IMR-90 (cell line): ENCODE measurements at regions not wholly inside any gene's neighbourhood (a gene's known extent, or its start where the extent isn't known, plus 50 kb on each side); places are given as distances from the start of the nearest gene placed in this dataset.

Experiments
- ATAC-seq: fragments of 200-7000 bp; cut with Tn5 transposase; 2 replicates; pipeline ENCODE4 v1.9.1; 2020; ENCODE audit warnings: low read depth, mild to moderate bottlenecking, moderate library complexity
- BruUV-seq: library from RNA; stranded (reverse); fragments of 400-500 nt; replicated peaks from 2 replicates; lab custom pipeline; 2021; lab: Mats Ljungman, UMichigan
- CTCF ChIA-PET: fragments of 300-600 bp; formaldehyde crosslinking; extraction: SDS; loops from one replicate; lab custom pipeline; 2021; ENCODE audit warnings: antibody characterized with exemption; lab: Yijun Ruan, JAX
- POLR2A ChIA-PET: fragments of 300-600 bp; sonication (Branson Sonifier 250); formaldehyde crosslinking; loops from one replicate; lab custom pipeline; 2022; ENCODE audit warnings: antibody characterized with exemption; ENCODE audit not compliant: unreplicated experiment; lab: Charles Lee
- DNase-seq: peaks from one replicate; pipeline ENCODE4 v3.0.0; 2013
- H2AFZ ChIP-seq: replicated peaks from 2 replicates; pipeline ENCODE3; 2013; ENCODE audit warnings: low read length, mild to moderate bottlenecking; ENCODE audit not compliant: poor library complexity
- H2AK5ac ChIP-seq: 2 replicates; pipeline ENCODE4 v1.6.1; 2013; ENCODE audit warnings: low read depth, low read length, inconsistent platforms
- H2AK9ac ChIP-seq: replicated peaks from 2 replicates; pipeline ENCODE3; 2013; ENCODE audit warnings: mild to moderate bottlenecking, low read depth, low read length, moderate library complexity; ENCODE audit not compliant: poor library complexity
- H2BK120ac ChIP-seq: 2 replicates; pipeline ENCODE4 v1.6.1; 2013; ENCODE audit warnings: low read depth, low read length, inconsistent platforms
- H2BK15ac ChIP-seq: 3 replicates; pipeline ENCODE4 v1.6.1; 2013; ENCODE audit warnings: low read depth, low read length, inconsistent platforms
- H2BK20ac ChIP-seq: 2 replicates; pipeline ENCODE4 v1.6.1; 2013; ENCODE audit warnings: low read depth, mild to moderate bottlenecking, inconsistent platforms, low read length, moderate library complexity
- H2BK5ac ChIP-seq: 2 replicates; pipeline ENCODE4 v1.6.1; 2013; ENCODE audit warnings: mild to moderate bottlenecking, low read depth, low read length, inconsistent platforms; ENCODE audit not compliant: poor library complexity, severe bottlenecking
- H3K14ac ChIP-seq: replicated peaks from 2 replicates; pipeline ENCODE4 v1.6.1; 2013; ENCODE audit warnings: low read depth, low read length, inconsistent platforms
- H3K18ac ChIP-seq: 2 replicates; pipeline ENCODE4 v1.6.1; 2013; ENCODE audit warnings: low read depth, low read length, control low read depth
- H3K23ac ChIP-seq: 2 replicates; pipeline ENCODE4 v1.6.1; 2013; ENCODE audit warnings: low read depth, low read length, inconsistent platforms
- H3K27ac ChIP-seq: 2 replicates; pipeline ENCODE4 v1.5.1; 2013; ENCODE audit warnings: mild to moderate bottlenecking, control low read depth, low read length; ENCODE audit not compliant: insufficient read depth
- H3K27me3 ChIP-seq: 2 replicates; pipeline ENCODE4 v1.6.1; 2013; ENCODE audit warnings: low read length; ENCODE audit not compliant: control insufficient read depth, insufficient read depth
- H3K36me3 ChIP-seq: 2 replicates; pipeline ENCODE4 v1.6.1; 2013; ENCODE audit warnings: low read length, mixed read lengths; ENCODE audit not compliant: control insufficient read depth, insufficient read depth
- H3K4ac ChIP-seq: 2 replicates; pipeline ENCODE4 v1.6.1; 2013; ENCODE audit warnings: low read depth, low read length, inconsistent platforms
- H3K4me1 ChIP-seq: 2 replicates; pipeline ENCODE4 v1.6.1; 2013; ENCODE audit warnings: low read length, mixed read lengths; ENCODE audit not compliant: control insufficient read depth, insufficient read depth
- H3K4me2 ChIP-seq: 2 replicates; pipeline ENCODE4 v1.6.1; 2013; ENCODE audit warnings: low read depth, mild to moderate bottlenecking, control low read depth, low read length, moderate library complexity
- H3K4me3 ChIP-seq: 2 replicates; pipeline ENCODE4 v1.5.1; 2013; ENCODE audit warnings: low read depth, mild to moderate bottlenecking, control low read depth, low read length, moderate library complexity; ENCODE audit not compliant: insufficient read depth
- H3K56ac ChIP-seq: 2 replicates; pipeline ENCODE4 v1.6.1; 2013; ENCODE audit warnings: low read length, inconsistent platforms; ENCODE audit not compliant: insufficient read depth; ENCODE audit errors: extremely low read depth
- H3K79me1 ChIP-seq, 2 experiments: 2 replicates each; pipeline ENCODE4 v1.6.1; 2013; ENCODE audit warnings: low read length in 2 of 2, inconsistent platforms in 1 of 2, low read depth in 1 of 2
- H3K9ac ChIP-seq: 2 replicates; pipeline ENCODE4 v1.6.1; 2013; ENCODE audit warnings: low read depth, low read length, control low read depth
- H3K9me1 ChIP-seq: 2 replicates; pipeline ENCODE4 v1.6.1; 2013; ENCODE audit warnings: low read length, inconsistent platforms; ENCODE audit not compliant: insufficient read depth
- H3K9me3 ChIP-seq: 2 replicates; pipeline ENCODE4 v1.6.1; 2013; ENCODE audit warnings: low read length; ENCODE audit not compliant: control insufficient read depth, insufficient read depth
- H4K20me1 ChIP-seq: 2 replicates; pipeline ENCODE4 v1.6.1; 2013; ENCODE audit warnings: low read length, inconsistent platforms; ENCODE audit not compliant: insufficient read depth
- H4K5ac ChIP-seq: 2 replicates; pipeline ENCODE4 v1.6.1; 2013; ENCODE audit warnings: mild to moderate bottlenecking, low read depth, low read length, control low read depth
- H4K8ac ChIP-seq, 2 experiments: 2 replicates each; pipeline ENCODE4 v1.6.1; 2013; ENCODE audit warnings: low read depth in 2 of 2, low read length in 2 of 2, control low read depth in 1 of 2, inconsistent platforms in 1 of 2
- H4K91ac ChIP-seq: 2 replicates; pipeline ENCODE4 v1.6.1; 2013; ENCODE audit warnings: low read depth, low read length, inconsistent platforms; ENCODE audit not compliant: insufficient read depth
- BHLHE40 ChIP-seq: fragments of 150-350 bp; IDR thresholded peaks from 2 replicates; pipeline ENCODE4 v1.6.1; 2016; ENCODE audit warnings: mild to moderate bottlenecking, low read depth, low read length
- CEBPB ChIP-seq: IDR thresholded peaks from 2 replicates; pipeline ENCODE4 v1.6.1; 2012; ENCODE audit warnings: low read depth, low read length, improper control_type of control experiment
- CHD1 ChIP-seq: IDR thresholded peaks from 2 replicates; pipeline ENCODE4 v1.6.1; 2012; ENCODE audit warnings: low read depth, low read length, improper control_type of control experiment
- FOS ChIP-seq: fragments of 150-350 bp; IDR thresholded peaks from 2 replicates; pipeline ENCODE4 v1.6.1; 2016; ENCODE audit warnings: low read depth, low read length
- MAFK ChIP-seq: IDR thresholded peaks from 2 replicates; pipeline ENCODE4 v1.6.1; 2012; ENCODE audit warnings: low read depth, low read length, improper control_type of control experiment
- MAZ ChIP-seq: IDR thresholded peaks from 2 replicates; pipeline ENCODE4 v1.6.1; 2012; ENCODE audit warnings: low read depth, mild to moderate bottlenecking, low read length, improper control_type of control experiment, moderate library complexity, borderline replicate concordance
- MXI1 ChIP-seq: IDR thresholded peaks from 2 replicates; pipeline ENCODE4 v1.6.1; 2012; ENCODE audit warnings: low read depth, mild to moderate bottlenecking, low read length, moderate library complexity, borderline replicate concordance
- NFE2L2 ChIP-seq: fragments of 150-350 bp; IDR thresholded peaks from 2 replicates; pipeline ENCODE4 v1.6.1; 2016; ENCODE audit warnings: low read depth, mild to moderate bottlenecking, low read length
- POLR2A ChIP-seq: IDR thresholded peaks from 2 replicates; pipeline ENCODE4 v1.6.1; 2012; ENCODE audit warnings: mild to moderate bottlenecking, low read depth, low read length
- RAD21 ChIP-seq: IDR thresholded peaks from 2 replicates; pipeline ENCODE4 v1.6.1; 2012; ENCODE audit warnings: low read length, improper control_type of control experiment
- RCOR1 ChIP-seq: IDR thresholded peaks from 2 replicates; pipeline ENCODE4 v1.6.1; 2012; ENCODE audit warnings: mild to moderate bottlenecking, low read length, improper control_type of control experiment; ENCODE audit not compliant: insufficient replicate concordance
- RFX5 ChIP-seq: IDR thresholded peaks from 2 replicates; pipeline ENCODE4 v1.8.0; 2012; ENCODE audit warnings: low read depth, mild to moderate bottlenecking, low read length, moderate library complexity
- SMC3 ChIP-seq: fragments of 150-350 bp; IDR thresholded peaks from 2 replicates; pipeline ENCODE4 v1.6.1; 2016; ENCODE audit warnings: low read depth, mild to moderate bottlenecking, antibody characterized with exemption, low read length, moderate library complexity
- WGBS, 2 experiments: methylation state at CpG; one replicate each; pipeline versions ENCODE4 v1.1.5 to v1.1.7; 2013; ENCODE audit warnings: missing lambda C conversion rate in 2 of 2; ENCODE audit not compliant: insufficient read length in 1 of 2; ENCODE audit errors: extremely low coverage in 2 of 2; 5-methylcytosine and 5-hydroxymethylcytosine counted together
- dilution Hi-C: fragments of 300-500 bp; cut with HindIII; formaldehyde crosslinking; loops from one replicate; pipeline ENCODE4 v1.14.3; 2018; ENCODE audit warnings: low sequenced_read_pairs; ENCODE audit not compliant: unreplicated experiment
- in situ Hi-C: fragments of 300-500 bp; cut with MboI; formaldehyde crosslinking; loops from 3 replicates; pipeline ENCODE4 v1.14.3; 2019; ENCODE audit warnings: low sequenced_read_pairs, inconsistent platforms, mixed read lengths
- intact Hi-C: fragments of 100-400 bp; cut with micrococcal nuclease; formaldehyde crosslinking; loops from 2 replicates; pipeline ENCODE4 v1.10.0; 2022
- TF ChIP-seq, protein P1 (sequence below): fragments of 150-350 bp; IDR thresholded peaks from 2 replicates; pipeline ENCODE4 v1.6.1; 2017; ENCODE audit warnings: mild to moderate bottlenecking, antibody characterized with exemption, low read length, low read depth
- TF ChIP-seq, protein P2 (sequence below): conservative IDR thresholded peaks from 2 replicates; pipeline ENCODE4 v1.5.1; 2012; ENCODE audit warnings: mild to moderate bottlenecking, low read depth, low read length, improper control_type of control experiment
- TF ChIP-seq, protein P3 (sequence below): fragments of 150-350 bp; IDR thresholded peaks from 2 replicates; pipeline ENCODE4 v1.6.1; 2016; ENCODE audit warnings: low read depth, mild to moderate bottlenecking, low read length, moderate library complexity, borderline replicate concordance

DNA sequence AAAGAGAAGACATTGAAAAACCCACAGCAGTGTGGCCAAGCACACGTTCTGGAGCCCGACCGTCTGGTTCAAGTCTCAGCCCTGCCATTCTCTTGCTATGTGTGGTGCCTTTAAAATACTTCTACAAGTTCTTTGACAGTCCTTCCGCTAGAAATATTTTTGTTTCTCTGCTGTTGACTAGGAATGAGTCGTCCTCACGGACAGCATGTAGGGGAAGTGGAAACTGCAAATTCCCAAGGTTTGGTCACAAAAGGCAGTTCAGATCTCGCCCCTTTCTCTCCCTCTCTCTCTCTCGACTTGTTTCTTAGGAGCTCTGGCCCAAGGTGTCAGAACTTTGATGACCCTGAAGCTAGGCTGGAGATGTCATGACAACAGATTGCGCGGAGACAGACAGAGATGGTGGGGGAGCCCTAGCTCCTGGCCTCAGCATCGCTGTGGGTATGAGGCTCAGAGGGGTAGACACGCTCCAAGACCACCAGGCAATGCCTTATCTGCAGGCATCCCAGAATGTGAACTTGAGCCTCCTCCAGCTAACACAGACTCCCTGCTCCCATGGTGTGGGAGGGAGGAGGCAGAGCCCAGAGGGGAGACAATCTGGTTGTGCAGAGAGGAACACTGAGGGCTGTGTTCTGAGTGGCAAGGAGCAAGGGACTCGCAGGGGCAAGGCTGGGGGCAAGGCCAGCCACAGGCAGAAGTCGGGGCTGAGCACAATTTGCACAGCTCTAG is 368.9 kb upstream of the SULF2 start:
- no peak overlapping the region for H3K14ac ChIP-seq
- H3K4me3 ChIP-seq, result no peak overlapping the region
- DNase-seq (no peak), ATAC-seq (no peak)
- no peak overlapping the region for H4K8ac ChIP-seq
- WGBS, 2 experiments, result no CpG with 5 or more reads among the region's 14 CpGs
- dilution Hi-C loops (no loop called here), intact Hi-C loops (no loop called here), in situ Hi-C loops (no loop called here)
- no TSS peak for BruUV-seq
- no peaks in the 10 kb centered on the region for H3K36me3 ChIP-seq
- no peak overlapping the region for H3K27ac ChIP-seq
- H3K9me1 ChIP-seq, result no peaks in the 10 kb centered on the region
- no peaks in the 10 kb centered on the region for H3K79me1 ChIP-seq
- no peak overlapping the region for H3K9ac ChIP-seq
- H2AK5ac ChIP-seq, result no peak overlapping the region
- no peaks in the 10 kb centered on the region; the same call in 1 of the 2 replicates for H3K27me3 ChIP-seq
- H3K18ac ChIP-seq, result no peak overlapping the region
- ChIA-PET POLR2A (no interaction called here), CTCF (no interaction called here)
- H3K4ac ChIP-seq, result no peak overlapping the region
- no peak overlapping the region for H2BK20ac ChIP-seq
- H4K20me1 ChIP-seq, result no peaks in the 10 kb centered on the region
- H4K91ac ChIP-seq, result no peak overlapping the region
- H3K9me3 ChIP-seq, result peaks cover 9% of the 10 kb centered on the region; the same call in 1 of the 2 replicates
- H3K56ac ChIP-seq, result no peak overlapping the region
- H2AK9ac ChIP-seq, result no peak overlapping the region
- H2BK120ac ChIP-seq, result no peak overlapping the region
- H4K5ac ChIP-seq, result no peak overlapping the region
- H3K4me2 ChIP-seq, result no peak overlapping the region
- H2BK15ac ChIP-seq, result no peak overlapping the region
- no peak overlapping the region for H2BK5ac ChIP-seq
- no peak overlapping the region for H3K23ac ChIP-seq
- TF ChIP-seq CHD1 (no peak), MAZ (no peak), RCOR1 (no peak), RFX5 (no peak), SMC3 (no peak), MAFK (no peak), NFE2L2 (no peak), CEBPB (no peak), RAD21 (no peak), MXI1 (no peak), POLR2A (no peak), FOS (no peak), BHLHE40 (no peak)
- TF ChIP-seq, protein P1, sequence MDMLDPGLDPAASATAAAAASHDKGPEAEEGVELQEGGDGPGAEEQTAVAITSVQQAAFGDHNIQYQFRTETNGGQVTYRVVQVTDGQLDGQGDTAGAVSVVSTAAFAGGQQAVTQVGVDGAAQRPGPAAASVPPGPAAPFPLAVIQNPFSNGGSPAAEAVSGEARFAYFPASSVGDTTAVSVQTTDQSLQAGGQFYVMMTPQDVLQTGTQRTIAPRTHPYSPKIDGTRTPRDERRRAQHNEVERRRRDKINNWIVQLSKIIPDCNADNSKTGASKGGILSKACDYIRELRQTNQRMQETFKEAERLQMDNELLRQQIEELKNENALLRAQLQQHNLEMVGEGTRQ, result no peak
- TF ChIP-seq, protein P2, sequence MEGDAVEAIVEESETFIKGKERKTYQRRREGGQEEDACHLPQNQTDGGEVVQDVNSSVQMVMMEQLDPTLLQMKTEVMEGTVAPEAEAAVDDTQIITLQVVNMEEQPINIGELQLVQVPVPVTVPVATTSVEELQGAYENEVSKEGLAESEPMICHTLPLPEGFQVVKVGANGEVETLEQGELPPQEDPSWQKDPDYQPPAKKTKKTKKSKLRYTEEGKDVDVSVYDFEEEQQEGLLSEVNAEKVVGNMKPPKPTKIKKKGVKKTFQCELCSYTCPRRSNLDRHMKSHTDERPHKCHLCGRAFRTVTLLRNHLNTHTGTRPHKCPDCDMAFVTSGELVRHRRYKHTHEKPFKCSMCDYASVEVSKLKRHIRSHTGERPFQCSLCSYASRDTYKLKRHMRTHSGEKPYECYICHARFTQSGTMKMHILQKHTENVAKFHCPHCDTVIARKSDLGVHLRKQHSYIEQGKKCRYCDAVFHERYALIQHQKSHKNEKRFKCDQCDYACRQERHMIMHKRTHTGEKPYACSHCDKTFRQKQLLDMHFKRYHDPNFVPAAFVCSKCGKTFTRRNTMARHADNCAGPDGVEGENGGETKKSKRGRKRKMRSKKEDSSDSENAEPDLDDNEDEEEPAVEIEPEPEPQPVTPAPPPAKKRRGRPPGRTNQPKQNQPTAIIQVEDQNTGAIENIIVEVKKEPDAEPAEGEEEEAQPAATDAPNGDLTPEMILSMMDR, result no peak
- TF ChIP-seq, protein P3, sequence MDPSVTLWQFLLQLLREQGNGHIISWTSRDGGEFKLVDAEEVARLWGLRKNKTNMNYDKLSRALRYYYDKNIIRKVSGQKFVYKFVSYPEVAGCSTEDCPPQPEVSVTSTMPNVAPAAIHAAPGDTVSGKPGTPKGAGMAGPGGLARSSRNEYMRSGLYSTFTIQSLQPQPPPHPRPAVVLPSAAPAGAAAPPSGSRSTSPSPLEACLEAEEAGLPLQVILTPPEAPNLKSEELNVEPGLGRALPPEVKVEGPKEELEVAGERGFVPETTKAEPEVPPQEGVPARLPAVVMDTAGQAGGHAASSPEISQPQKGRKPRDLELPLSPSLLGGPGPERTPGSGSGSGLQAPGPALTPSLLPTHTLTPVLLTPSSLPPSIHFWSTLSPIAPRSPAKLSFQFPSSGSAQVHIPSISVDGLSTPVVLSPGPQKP, result no peak
- no peak overlapping the region for H2AFZ ChIP-seq
- no peaks in the 10 kb centered on the region for H3K4me1 ChIP-seq
